Immature natural killer cell (primary cell): ENCODE measurements at regions not wholly inside any gene's neighbourhood (a gene's known extent, or its start where the extent isn't known, plus 50 kb on each side); places are given as distances from the start of the nearest gene placed in this dataset.
A peak's percentile ranks its signal among the peaks of the same experiment; 100 is the strongest.
"Not testable (repeated sequence)": the region's sequence is repeated elsewhere in the genome, so short reads cannot be mapped to it uniquely, and the experiment has no call there.

Source experiments
- DNase-seq, 3 donors: peaks; one replicate each; pipeline ENCODE4 v3.0.0; 2022; ENCODE audit warnings: mixed read lengths in 1 of 3
- H3K27ac Mint-ChIP-seq, 6 donors: one replicate each; pipeline ENCODE4 v1.8.0; 2020; ENCODE audit warnings: mixed read lengths in 6 of 6, mild to moderate bottlenecking in 5 of 6, inconsistent platforms in 4 of 6, moderate library complexity in 3 of 6
- H3K27me3 Mint-ChIP-seq, 3 donors: one replicate each; pipeline ENCODE4 v1.8.0; 2020 to 2021; ENCODE audit warnings: low read depth in 3 of 3, mild to moderate bottlenecking in 3 of 3, mixed read lengths in 3 of 3, moderate library complexity in 3 of 3, inconsistent platforms in 1 of 3
- H3K36me3 Mint-ChIP-seq, 3 donors: one replicate each; pipeline ENCODE4 v1.8.0; 2020; ENCODE audit warnings: mixed read lengths in 3 of 3, inconsistent platforms in 2 of 3, mild to moderate bottlenecking in 2 of 3
- H3K4me1 Mint-ChIP-seq, 2 donors: one replicate each; pipeline ENCODE4 v1.8.0; 2020; ENCODE audit warnings: inconsistent platforms in 2 of 2, mild to moderate bottlenecking in 2 of 2, mixed read lengths in 2 of 2, moderate library complexity in 1 of 2
- H3K4me3 Mint-ChIP-seq, 5 donors: one replicate each; pipeline ENCODE4 v1.8.0; 2020; ENCODE audit warnings: mild to moderate bottlenecking in 5 of 5, mixed read lengths in 5 of 5, inconsistent platforms in 3 of 5, moderate library complexity in 3 of 5
- H3K9me3 Mint-ChIP-seq, 6 donors: one replicate each; pipeline ENCODE4 v1.8.0; 2020; ENCODE audit warnings: mild to moderate bottlenecking in 6 of 6, mixed read lengths in 6 of 6, inconsistent platforms in 4 of 6, moderate library complexity in 3 of 6

- not testable (repeated sequence) for H3K36me3 Mint-ChIP-seq, H3K4me3 Mint-ChIP-seq, H3K27ac Mint-ChIP-seq, H3K9me3 Mint-ChIP-seq, H3K4me1 Mint-ChIP-seq, H3K27me3 Mint-ChIP-seq, DNase-seq
Observed at GRCh38 chr7:29662899-29663298, 99.3 kb downstream of the PRR15 start.

GRCh38 chr7:29664999-29665398, 101.4 kb downstream of the PRR15 start:
- not testable (repeated sequence) for DNase-seq, H3K36me3 Mint-ChIP-seq, H3K27me3 Mint-ChIP-seq, H3K4me1 Mint-ChIP-seq, H3K9me3 Mint-ChIP-seq, H3K27ac Mint-ChIP-seq, H3K4me3 Mint-ChIP-seq

GRCh38 chr7:29667096-29667669, 103.5 kb downstream of the PRR15 start:
- not testable (repeated sequence) for H3K4me1 Mint-ChIP-seq, H3K9me3 Mint-ChIP-seq, H3K4me3 Mint-ChIP-seq, H3K27me3 Mint-ChIP-seq, DNase-seq, H3K36me3 Mint-ChIP-seq, H3K27ac Mint-ChIP-seq

- not testable (repeated sequence) for H3K9me3 Mint-ChIP-seq, H3K36me3 Mint-ChIP-seq, H3K4me3 Mint-ChIP-seq, H3K27ac Mint-ChIP-seq, H3K27me3 Mint-ChIP-seq, H3K4me1 Mint-ChIP-seq, DNase-seq
Observed at GRCh38 chr7:29671286-29671685, 107.7 kb downstream of the PRR15 start.

GRCh38 chr7:29673635-29674034, 110.0 kb downstream of the PRR15 start:
- DNase-seq, H3K27me3 Mint-ChIP-seq, H3K4me1 Mint-ChIP-seq, H3K36me3 Mint-ChIP-seq, H3K9me3 Mint-ChIP-seq, H3K4me3 Mint-ChIP-seq, H3K27ac Mint-ChIP-seq: not testable (repeated sequence)

GRCh38 chr7:29674626-29675025, 111.0 kb downstream of the PRR15 start:
- H3K4me1 Mint-ChIP-seq, H3K9me3 Mint-ChIP-seq, H3K36me3 Mint-ChIP-seq, H3K27ac Mint-ChIP-seq, H3K4me3 Mint-ChIP-seq, DNase-seq, H3K27me3 Mint-ChIP-seq: not testable (repeated sequence)

GRCh38 chr7:29677254-29677653, 113.6 kb downstream of the PRR15 start:
- not testable (repeated sequence) for H3K9me3 Mint-ChIP-seq, H3K27me3 Mint-ChIP-seq

GRCh38 chr7:29679963-29680362, 116.3 kb downstream of the PRR15 start:
- DNase-seq, H3K27ac Mint-ChIP-seq, H3K9me3 Mint-ChIP-seq, H3K36me3 Mint-ChIP-seq, H3K27me3 Mint-ChIP-seq, H3K4me3 Mint-ChIP-seq: not testable (repeated sequence)
- H3K4me1 Mint-ChIP-seq: peaks cover 4 to 14% of the 10 kb centered on the region in 2 donors

More at GRCh38 chr7:29677254-29677653, 113.6 kb downstream of the PRR15 start:
- H3K36me3 Mint-ChIP-seq, DNase-seq, H3K27ac Mint-ChIP-seq, H3K4me3 Mint-ChIP-seq, H3K4me1 Mint-ChIP-seq: not testable (repeated sequence)

- not testable (repeated sequence) for H3K27ac Mint-ChIP-seq, H3K36me3 Mint-ChIP-seq, H3K9me3 Mint-ChIP-seq, DNase-seq, H3K27me3 Mint-ChIP-seq, H3K4me3 Mint-ChIP-seq
- H3K4me1 Mint-ChIP-seq: peaks cover 4 to 14% of the 10 kb centered on the region in 2 donors
Observed at GRCh38 chr7:29680601-29681000, 117.0 kb downstream of the PRR15 start.

- H3K4me1 Mint-ChIP-seq: peaks cover 10 to 25% of the 10 kb centered on the region in 2 donors
- peak overlapping the region; percentile 86 to 95 (median 91) for H3K4me3 Mint-ChIP-seq
- H3K27ac Mint-ChIP-seq: peak overlapping the region in 5 of 6 donors; percentile 23 to 87 (median 71)
- peak; percentile 8 to 24 (median 16) for DNase-seq
- not testable (repeated sequence) for H3K36me3 Mint-ChIP-seq, H3K27me3 Mint-ChIP-seq, H3K9me3 Mint-ChIP-seq
Observed at GRCh38 chr7:29684151-29684786, 120.6 kb downstream of the PRR15 start.

- Mint-ChIP-seq H3K27me3 (peaks cover 0 to 9% (median 8%) of the 10 kb centered on the region in 3 donors), H3K4me3 (peak overlapping the region; percentile 86 to 95 (median 91)), H3K4me1 (peaks cover 10 to 25% of the 10 kb centered on the region in 2 donors), H3K36me3 (no peaks in the 10 kb centered on the region), H3K9me3 (no peaks in the 10 kb centered on the region), H3K27ac (peak overlapping the region; percentile 34 to 85 (median 74))
- DNase-seq: peak; percentile 60 to 68 (median 63)
Observed at GRCh38 chr7:29684787-29685650, 121.3 kb upstream of the WIPF3 start.

GRCh38 chr7:29685651-29686271, 120.5 kb upstream of the WIPF3 start:
- H3K27me3 Mint-ChIP-seq: not testable (repeated sequence)

GRCh38 chr7:29690510-29690909, 115.8 kb upstream of the WIPF3 start:
- not testable (repeated sequence) for DNase-seq, H3K27me3 Mint-ChIP-seq, H3K36me3 Mint-ChIP-seq, H3K4me3 Mint-ChIP-seq, H3K27ac Mint-ChIP-seq, H3K9me3 Mint-ChIP-seq
- peaks cover 6 to 11% of the 10 kb centered on the region in 2 donors for H3K4me1 Mint-ChIP-seq

More at GRCh38 chr7:29685651-29686271, 120.5 kb upstream of the WIPF3 start:
- peak in 1 of 3 donors; percentile 1 for DNase-seq
- H3K9me3 Mint-ChIP-seq, H3K36me3 Mint-ChIP-seq: not testable (repeated sequence)
- Mint-ChIP-seq H3K4me1 (peaks cover 10 to 25% of the 10 kb centered on the region in 2 donors), H3K27ac (peak overlapping the region in 4 of 6 donors; percentile 10 to 65 (median 44)), H3K4me3 (peak overlapping the region; percentile 75 to 95 (median 81))

GRCh38 chr7:29696402-29696801, 109.9 kb upstream of the WIPF3 start:
- H3K36me3 Mint-ChIP-seq, DNase-seq, H3K4me1 Mint-ChIP-seq, H3K27me3 Mint-ChIP-seq, H3K27ac Mint-ChIP-seq, H3K9me3 Mint-ChIP-seq, H3K4me3 Mint-ChIP-seq: not testable (repeated sequence)
